Renal pelvis (tissue), 1 donor: ENCODE measurements at regions not wholly inside any gene's neighbourhood (a gene's known extent, or its start where the extent isn't known, plus 50 kb on each side); places are given as distances from the start of the nearest gene placed in this dataset.
"Not testable (repeated sequence)": the region's sequence is repeated elsewhere in the genome, so short reads cannot be mapped to it uniquely, and the experiment has no call there.

Experiments
- DNase-seq: peaks from one replicate; pipeline ENCODE4 v3.0.0-alpha.2; 2013

- DNase-seq, result no peak
Measured at GRCh38 chr16:17557480-17557879, 86.7 kb upstream of the XYLT1 start.

GRCh38 chr16:17556276-17557052, 85.7 kb upstream of the XYLT1 start:
- DNase-seq, result no peak

- DNase-seq, result no peak
Measured at GRCh38 chr16:17555176-17555575, 84.4 kb upstream of the XYLT1 start.

- no peak for DNase-seq
Measured at GRCh38 chr16:17552351-17552750, 81.6 kb upstream of the XYLT1 start.

- DNase-seq, result not testable (repeated sequence)
Measured at GRCh38 chr16:17551682-17552081, 80.9 kb upstream of the XYLT1 start.

- no peak for DNase-seq
Measured at GRCh38 chr16:17548825-17549224, 78.1 kb upstream of the XYLT1 start.

- DNase-seq, result no peak
Measured at GRCh38 chr16:17544785-17545184, 74.0 kb upstream of the XYLT1 start.

- DNase-seq, result no peak
Measured at GRCh38 chr16:17544304-17544703, 73.5 kb upstream of the XYLT1 start.

- no peak for DNase-seq
Measured at GRCh38 chr16:17543073-17543472, 72.3 kb upstream of the XYLT1 start.

GRCh38 chr16:17541324-17541723, 70.6 kb upstream of the XYLT1 start:
- DNase-seq, result no peak

GRCh38 chr16:17538927-17539326, 68.2 kb upstream of the XYLT1 start:
- no peak for DNase-seq

GRCh38 chr16:17532338-17532995, 61.7 kb upstream of the XYLT1 start:
- DNase-seq, result no peak

- DNase-seq, result no peak
Measured at GRCh38 chr16:17529982-17530760, 59.4 kb upstream of the XYLT1 start.

GRCh38 chr16:17526956-17527937, 56.5 kb upstream of the XYLT1 start:
- DNase-seq, result no peak

GRCh38 chr16:17524656-17525055, 53.9 kb upstream of the XYLT1 start:
- no peak for DNase-seq

- no peak for DNase-seq
Measured at GRCh38 chr16:17520561-17520960, 49.8 kb upstream of the XYLT1 start.
